Non-pigmented ciliary epithelial cell (primary cell): ENCODE measurements at regions not wholly inside any gene's neighbourhood (a gene's known extent, or its start where the extent isn't known, plus 50 kb on each side); places are given as distances from the start of the nearest gene placed in this dataset.
A peak's percentile ranks its signal among the peaks of the same experiment; 100 is the strongest.

Experiments used
- DNase-seq: peaks from one replicate; pipeline ENCODE4 v3.0.0-alpha.2; 2010; ENCODE audit warnings: low read depth

GRCh38 chr5:120007598-120007997 lies 378.2 kb downstream of the FAM170A start:
- DNase-seq: no peak

GRCh38 chr5:120012431-120012830 lies 383.1 kb downstream of the FAM170A start:
- DNase-seq: no peak

GRCh38 chr5:120014535-120014934 lies 385.2 kb downstream of the FAM170A start:
- no peak for DNase-seq

GRCh38 chr5:120016717-120017382 lies 387.5 kb downstream of the FAM170A start:
- no peak for DNase-seq

- DNase-seq: no peak
Measured at GRCh38 chr5:120017513-120017912, 388.2 kb downstream of the FAM170A start.

GRCh38 chr5:120035181-120035580 lies 405.8 kb downstream of the FAM170A start:
- no peak for DNase-seq

GRCh38 chr5:120035815-120036577 lies 406.6 kb downstream of the FAM170A start:
- DNase-seq: no peak

- DNase-seq: no peak
Measured at GRCh38 chr5:120037451-120037850, 408.1 kb downstream of the FAM170A start.

- no peak for DNase-seq
Measured at GRCh38 chr5:120039111-120039510, 409.8 kb downstream of the FAM170A start.

- DNase-seq: no peak
Measured at GRCh38 chr5:120043431-120043830, 414.1 kb downstream of the FAM170A start.

GRCh38 chr5:120052916-120053828 lies 410.9 kb upstream of the PRR16 start:
- DNase-seq: no peak

GRCh38 chr5:120053841-120054240 lies 410.3 kb upstream of the PRR16 start:
- DNase-seq: peak; percentile 4

- DNase-seq: peak; percentile 27
Measured at GRCh38 chr5:120055858-120056257, 408.2 kb upstream of the PRR16 start.

GRCh38 chr5:120062515-120062917 lies 401.6 kb upstream of the PRR16 start:
- DNase-seq: peak; percentile 32

- no peak for DNase-seq
Measured at GRCh38 chr5:120072068-120072761, 391.9 kb upstream of the PRR16 start.

- DNase-seq: no peak
Measured at GRCh38 chr5:120073722-120074121, 390.4 kb upstream of the PRR16 start.

- no peak for DNase-seq
Measured at GRCh38 chr5:120080781-120081180, 383.3 kb upstream of the PRR16 start.

- DNase-seq: no peak
Measured at GRCh38 chr5:120082316-120083068, 381.6 kb upstream of the PRR16 start.

GRCh38 chr5:120083851-120084542 lies 380.1 kb upstream of the PRR16 start:
- DNase-seq: no peak

GRCh38 chr5:120084543-120084870 lies 379.6 kb upstream of the PRR16 start:
- no peak for DNase-seq

GRCh38 chr5:120086081-120086480 lies 378.0 kb upstream of the PRR16 start:
- DNase-seq: no peak
